GM12878 (cell line): ENCODE measurements at regions not wholly inside any gene's neighbourhood (a gene's known extent, or its start where the extent isn't known, plus 50 kb on each side); places are given as distances from the start of the nearest gene placed in this dataset.

Experiments
- ATAC-seq: fragments of 200-7000 bp; cut with Tn5 transposase; 3 replicates; pipeline ENCODE4 v1.9.1; 2020; ENCODE audit warnings: mild to moderate bottlenecking, moderate library complexity
- BruUV-seq: library from RNA; stranded (reverse); fragments of 400-500 nt; replicated peaks from 2 replicates; lab custom pipeline; 2021; lab: Mats Ljungman, UMichigan
- CTCF ChIA-PET: fragments of 300-600 bp; sonication (Branson Sonifier 250); formaldehyde crosslinking; extraction: SDS; loops from one replicate; lab custom pipeline; 2021; ENCODE audit warnings: inconsistent platforms; lab: Yijun Ruan, JAX
- POLR2A ChIA-PET: fragments of 350-600 bp; formaldehyde crosslinking; extraction: SDS; loops from one replicate; lab custom pipeline; 2021; ENCODE audit warnings: inconsistent platforms; lab: Charles Lee
- RAD21 ChIA-PET: fragments of 300-600 bp; sonication (Branson Sonifier 250); formaldehyde crosslinking; loops from one replicate; lab custom pipeline; 2023; ENCODE audit warnings: antibody characterized with exemption; ENCODE audit not compliant: unreplicated experiment; lab: Charles Lee
- SMC1A ChIA-PET: fragments of 300-600 bp; sonication (Branson Sonifier 250); formaldehyde crosslinking; loops from one replicate; lab custom pipeline; 2023; ENCODE audit not compliant: unreplicated experiment, uncharacterized antibody; lab: Charles Lee
- DNase-seq: peaks from one replicate; pipeline ENCODE4 v3.0.0-alpha.2; 2011; ENCODE audit warnings: low read depth, low spot score
- FAIRE-seq: peaks from 3 replicates; lab custom pipeline; 2011; peaks lifted over from hg19 to GRCh38; lab: Jason Lieb, UNC
- H2AFZ ChIP-seq: 2 replicates; pipeline ENCODE4 v1.6.0; 2011; ENCODE audit warnings: low read depth, low read length, control low read depth; ENCODE audit not compliant: control insufficient read depth
- H3K27ac ChIP-seq: 2 replicates; pipeline ENCODE4 v1.5.1; 2011; ENCODE audit warnings: control low read depth; ENCODE audit not compliant: control insufficient read depth, insufficient read depth
- H3K27me3 ChIP-seq, 2 experiments: replicated peaks in 1 of 2; 2 replicates each; pipeline versions ENCODE4 v1.6.0 to v1.6.1; 2011; ENCODE audit warnings: low read length in 1 of 2; ENCODE audit not compliant: control insufficient read depth in 2 of 2, insufficient read depth in 2 of 2
- H3K36me3 ChIP-seq, 2 experiments: 2 replicates each; pipeline ENCODE4 v1.5.1; 2011; ENCODE audit warnings: low read length in 1 of 2; ENCODE audit not compliant: control insufficient read depth in 2 of 2, insufficient read depth in 2 of 2
- H3K4me1 ChIP-seq: 2 replicates; pipeline ENCODE4 v1.6.1; 2011; ENCODE audit warnings: mild to moderate bottlenecking, low read length, moderate library complexity, mixed read lengths; ENCODE audit not compliant: control insufficient read depth, insufficient read depth
- H3K4me2 ChIP-seq: 2 replicates; pipeline ENCODE4 v1.6.0; 2011; ENCODE audit warnings: control low read depth; ENCODE audit not compliant: control insufficient read depth, insufficient read depth
- H3K4me3 ChIP-seq: fragments of 200-600 bp; sonication (generic); 2 replicates; pipeline ENCODE4 v1.5.1; 2016
- H3K79me2 ChIP-seq: 2 replicates; pipeline ENCODE4 v1.6.0; 2011; ENCODE audit warnings: low read length; ENCODE audit not compliant: control insufficient read depth, insufficient read depth
- H3K9ac ChIP-seq: 2 replicates; pipeline ENCODE4 v1.8.0; 2011; ENCODE audit warnings: low read length, control low read depth, mixed read lengths; ENCODE audit not compliant: control insufficient read depth, insufficient read depth
- H3K9me3 ChIP-seq: replicated peaks from 3 replicates; pipeline ENCODE4 v1.5.1; 2011; ENCODE audit warnings: mild to moderate bottlenecking, low read length; ENCODE audit not compliant: control insufficient read depth, insufficient read depth
- H4K20me1 ChIP-seq: 2 replicates; pipeline ENCODE4 v1.6.0; 2011; ENCODE audit not compliant: control insufficient read depth, insufficient read depth
- ATF7 ChIP-seq: fragments of 450-650 bp; IDR thresholded peaks from 2 replicates; pipeline ENCODE4 v1.6.1; 2016; ENCODE audit warnings: low read depth, mild to moderate bottlenecking
- BCLAF1 ChIP-seq: fragments of 450-650 bp; IDR thresholded peaks from 2 replicates; pipeline ENCODE4 v1.6.1; 2017; ENCODE audit warnings: antibody characterized with exemption, mild to moderate bottlenecking, moderate library complexity
- CBX3 ChIP-seq: fragments of 200-600 bp; sonication (generic); IDR thresholded peaks from 2 replicates; pipeline ENCODE4 v1.6.1; 2016; ENCODE audit warnings: low read depth, borderline replicate concordance
- CEBPB ChIP-seq, 2 experiments: fragments of 150-350 bp in 1 of 2; IDR thresholded peaks; 2 replicates each; pipeline ENCODE4 v1.6.1; 2012 to 2014; ENCODE audit warnings: low read depth in 2 of 2, low read length in 2 of 2, borderline replicate concordance in 1 of 2, inconsistent platforms in 1 of 2
- CHD2 ChIP-seq: IDR thresholded peaks from 2 replicates; pipeline ENCODE4 v1.6.1; 2011; ENCODE audit warnings: low read depth, low read length, improper control_type of control experiment, borderline replicate concordance
- CHD4 ChIP-seq: fragments of 200-600 bp; sonication (generic); IDR thresholded peaks from 2 replicates; pipeline ENCODE4 v1.6.1; 2016; ENCODE audit warnings: mild to moderate bottlenecking
- DPF2 ChIP-seq: fragments of 450-650 bp; IDR thresholded peaks from 2 replicates; pipeline ENCODE4 v1.6.1; 2017; ENCODE audit warnings: mild to moderate bottlenecking
- E2F4 ChIP-seq: IDR thresholded peaks from 2 replicates; pipeline ENCODE4 v1.6.1; 2012; ENCODE audit warnings: low read depth, low read length, improper control_type of control experiment
- IKZF1 ChIP-seq: fragments of 450-650 bp; conservative IDR thresholded peaks from 2 replicates; pipeline ENCODE4 v1.6.1; 2017; ENCODE audit warnings: antibody characterized with exemption, mild to moderate bottlenecking
- KDM1A ChIP-seq: fragments of 200-600 bp; sonication (generic); IDR thresholded peaks from 2 replicates; pipeline ENCODE4 v1.6.1; 2016; ENCODE audit warnings: borderline replicate concordance
- LARP7 ChIP-seq: fragments of 450-650 bp; IDR thresholded peaks from 2 replicates; pipeline ENCODE4 v1.6.1; 2017; ENCODE audit warnings: mild to moderate bottlenecking
- MAX ChIP-seq: IDR thresholded peaks from 2 replicates; pipeline ENCODE4 v1.6.1; 2012; ENCODE audit warnings: low read depth, low read length, improper control_type of control experiment
- MEF2A ChIP-seq: IDR thresholded peaks from 2 replicates; pipeline ENCODE4 v1.6.1; 2011; ENCODE audit warnings: low read depth, mild to moderate bottlenecking, low read length, moderate library complexity; ENCODE audit not compliant: insufficient read depth
- MTA2 ChIP-seq: fragments of 450-650 bp; IDR thresholded peaks from 2 replicates; pipeline ENCODE4 v1.6.1; 2016; ENCODE audit warnings: low read depth, mild to moderate bottlenecking, moderate library complexity
- MXI1 ChIP-seq: fragments of 150-350 bp; IDR thresholded peaks from 2 replicates; pipeline ENCODE4 v1.6.1; 2011; ENCODE audit warnings: low read depth, mild to moderate bottlenecking, inconsistent platforms, low read length, improper control_type of control experiment
- NR2F1 ChIP-seq: fragments of 450-650 bp; conservative IDR thresholded peaks from 2 replicates; pipeline ENCODE4 v1.6.1; 2017; ENCODE audit warnings: mild to moderate bottlenecking
- PAX5 ChIP-seq: IDR thresholded peaks from 2 replicates; pipeline ENCODE4 v1.6.1; 2011; ENCODE audit warnings: low read depth, low read length, borderline replicate concordance
- RAD21 ChIP-seq: IDR thresholded peaks from 2 replicates; pipeline ENCODE4 v1.6.1; 2011; ENCODE audit warnings: mild to moderate bottlenecking, low read depth, low read length, moderate library complexity; ENCODE audit not compliant: insufficient read depth
- SUPT20H ChIP-seq: IDR thresholded peaks from 2 replicates; pipeline ENCODE4 v1.6.1; 2011; ENCODE audit warnings: low read depth, mild to moderate bottlenecking, low read length, moderate library complexity, borderline replicate concordance; ENCODE audit not compliant: control insufficient read depth
- WGBS: methylation state at CpG from one replicate; pipeline ENCODE4 v1.1.6; 2016; ENCODE audit warnings: low lambda C conversion rate; ENCODE audit not compliant: insufficient replicate concordance, insufficient coverage; ENCODE audit errors: missing lambda C conversion rate; 5-methylcytosine and 5-hydroxymethylcytosine counted together
- in situ Hi-C: fragments of 300-500 bp; cut with MboI; formaldehyde crosslinking; loops from 9 replicates; pipeline ENCODE4 v1.14.3; 2018; ENCODE audit warnings: mixed read lengths
- intact Hi-C: fragments of 100-400 bp; cut with micrococcal nuclease; formaldehyde crosslinking; loops from one replicate; pipeline ENCODE4 v1.14.2; 2022; ENCODE audit not compliant: unreplicated experiment

DNA sequence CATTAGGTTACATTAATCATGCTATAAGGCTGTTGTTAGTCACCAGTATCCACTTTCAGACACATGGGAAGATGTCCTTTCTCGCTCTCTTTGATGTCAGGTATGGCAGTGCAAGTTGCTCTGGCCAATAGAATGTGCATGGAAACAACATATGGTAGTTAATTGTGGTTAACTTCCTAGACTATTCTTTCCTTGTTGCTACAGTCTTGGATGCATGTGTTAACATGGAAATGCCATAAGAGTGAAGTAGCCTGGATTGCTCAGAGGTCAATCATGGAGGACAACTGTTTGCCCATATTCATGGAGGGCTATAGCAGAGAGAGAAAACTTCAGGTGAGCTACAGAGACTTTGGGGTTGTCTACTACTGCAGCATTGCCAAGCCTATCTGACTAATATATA, 245.8 kb upstream of the GAS1 start:
- no peak for FAIRE-seq
- no TSS peak for BruUV-seq

More for the DNA sequence above, 245.8 kb upstream of the GAS1 start:
- no peak overlapping the region for H3K4me3 ChIP-seq
- no peak for TF ChIP-seq CHD2
- no peak for TF ChIP-seq RAD21
- no peak for TF ChIP-seq SUPT20H
- no peak for TF ChIP-seq ATF7
- TF ChIP-seq MAX: no peak
- no peak for TF ChIP-seq CEBPB (IDR thresholded peaks at IDR 0.05; ENCODE audit: borderline replicate concordance in 1 of 2, low read depth in 2 of 2, low read length in 2 of 2)
- TF ChIP-seq IKZF1: no peak
- no peak for TF ChIP-seq LARP7
- TF ChIP-seq MXI1: no peak
- TF ChIP-seq NR2F1: no peak
- TF ChIP-seq PAX5: no peak
- no peak for TF ChIP-seq KDM1A
- no peak for TF ChIP-seq MEF2A
- no peak for TF ChIP-seq MTA2
- no peak for TF ChIP-seq E2F4
- TF ChIP-seq BCLAF1: no peak
- no peak for TF ChIP-seq CBX3
- TF ChIP-seq CHD4: no peak
- no peak for TF ChIP-seq DPF2
- TF ChIP-seq, all 136 proteins: peak for 0
- intact Hi-C loops: no loop called here
- no peaks in the 10 kb centered on the region for H3K9me3 ChIP-seq
- H3K4me1 ChIP-seq: no peaks in the 10 kb centered on the region
- no peak for ATAC-seq
- WGBS: 0% methylated on average over 1 of the region's 1 CpG
- no peak overlapping the region for H3K9ac ChIP-seq
- no peak overlapping the region for H3K4me2 ChIP-seq
- POLR2A ChIA-PET: no interaction called here
- no peaks in the 10 kb centered on the region for H3K36me3 ChIP-seq
- no peak overlapping the region for H3K27ac ChIP-seq
- in situ Hi-C loops: no loop called here
- no peaks in the 10 kb centered on the region for H3K79me2 ChIP-seq
- no peak for DNase-seq
- RAD21 ChIA-PET: no interaction called here
- no peaks in the 10 kb centered on the region for H4K20me1 ChIP-seq
- SMC1A ChIA-PET: no interaction called here
- H3K27me3 ChIP-seq: peaks cover 0 to 2% of the 10 kb centered on the region in 2 experiments; a peak in 1 of 4 replicates
- CTCF ChIA-PET: no interaction called here
- no peak overlapping the region for H2AFZ ChIP-seq
